LoVo (cell line): ENCODE measurements at regions not wholly inside any gene's neighbourhood (a gene's known extent, or its start where the extent isn't known, plus 50 kb on each side); places are given as distances from the start of the nearest gene placed in this dataset.
A peak's percentile ranks its signal among the peaks of the same experiment; 100 is the strongest.
"Not testable (repeated sequence)": the region's sequence is repeated elsewhere in the genome, so short reads cannot be mapped to it uniquely, and the experiment has no call there.

Source experiments
- DNase-seq: peaks from one replicate; pipeline ENCODE4 v3.0.0-alpha.2; 2016; ENCODE audit warnings: low spot score

GRCh38 chr6:16947375-16948015, 154.4 kb upstream of the STMND1 start:
- peak; percentile 46 for DNase-seq

GRCh38 chr6:16944596-16944995, 157.3 kb upstream of the STMND1 start:
- no peak for DNase-seq

- DNase-seq: no peak
These were observed 162.0 kb upstream of the STMND1 start for GRCh38 chr6:16939839-16940238.

- DNase-seq: no peak
These were observed 162.5 kb upstream of the STMND1 start for GRCh38 chr6:16939351-16939750.

GRCh38 chr6:16936893-16937292, 165.0 kb upstream of the STMND1 start:
- DNase-seq: no peak

GRCh38 chr6:16933961-16934360, 167.9 kb upstream of the STMND1 start:
- no peak for DNase-seq

GRCh38 chr6:16933532-16933931, 168.3 kb upstream of the STMND1 start:
- DNase-seq: no peak

GRCh38 chr6:16932920-16933319, 168.9 kb upstream of the STMND1 start:
- no peak for DNase-seq

GRCh38 chr6:16931079-16931478, 169.8 kb upstream of the ATXN1 start:
- DNase-seq: not testable (repeated sequence)

- DNase-seq: no peak
These were observed 169.2 kb upstream of the ATXN1 start for GRCh38 chr6:16930432-16930831.

- DNase-seq: no peak
These were observed 168.5 kb upstream of the ATXN1 start for GRCh38 chr6:16929809-16930208.

- no peak for DNase-seq
These were observed 167.1 kb upstream of the ATXN1 start for GRCh38 chr6:16928387-16928786.

GRCh38 chr6:16927205-16927604, 165.9 kb upstream of the ATXN1 start:
- no peak for DNase-seq

GRCh38 chr6:16925461-16925860, 164.2 kb upstream of the ATXN1 start:
- no peak for DNase-seq

- no peak for DNase-seq
These were observed 161.0 kb upstream of the ATXN1 start for GRCh38 chr6:16922282-16922681.

- no peak for DNase-seq
These were observed 160.3 kb upstream of the ATXN1 start for GRCh38 chr6:16921399-16922110.

GRCh38 chr6:16918586-16918985, 157.3 kb upstream of the ATXN1 start:
- no peak for DNase-seq

GRCh38 chr6:16914184-16914583, 152.9 kb upstream of the ATXN1 start:
- DNase-seq: no peak

GRCh38 chr6:16912756-16913155, 151.5 kb upstream of the ATXN1 start:
- no peak for DNase-seq

GRCh38 chr6:16911088-16911487, 149.8 kb upstream of the ATXN1 start:
- no peak for DNase-seq

- peak; percentile 2 for DNase-seq
These were observed 148.5 kb upstream of the ATXN1 start for GRCh38 chr6:16909658-16910360.

GRCh38 chr6:16907991-16908390, 146.7 kb upstream of the ATXN1 start:
- DNase-seq: no peak

GRCh38 chr6:16904957-16905356, 143.7 kb upstream of the ATXN1 start:
- DNase-seq: no peak
